CD4-positive, alpha-beta T cell treated with Interleukin-4 for 1 hour (primary cell): ENCODE measurements at regions not wholly inside any gene's neighbourhood (a gene's known extent, or its start where the extent isn't known, plus 50 kb on each side); places are given as distances from the start of the nearest gene placed in this dataset.
"Not testable (repeated sequence)": the region's sequence is repeated elsewhere in the genome, so short reads cannot be mapped to it uniquely, and the experiment has no call there.

Experiments
- DNase-seq, 2 donors: peaks; one replicate each; pipeline ENCODE4 v3.0.0-alpha.2; 2020 to 2022

- DNase-seq, result not testable (repeated sequence)
These were observed 494.1 kb downstream of the TMEM135 start for GRCh38 chr11:87531835-87532234.

- no peak for DNase-seq
These were observed 491.8 kb downstream of the TMEM135 start for GRCh38 chr11:87529486-87529885.

GRCh38 chr11:87528752-87529151 lies 491.0 kb downstream of the TMEM135 start:
- DNase-seq, result no peak

GRCh38 chr11:87523276-87523675 lies 485.5 kb downstream of the TMEM135 start:
- no peak for DNase-seq

GRCh38 chr11:87518266-87518665 lies 480.5 kb downstream of the TMEM135 start:
- DNase-seq, result no peak

- DNase-seq, result no peak
These were observed 479.6 kb downstream of the TMEM135 start for GRCh38 chr11:87517351-87517750.

GRCh38 chr11:87507722-87508121 lies 470.0 kb downstream of the TMEM135 start:
- DNase-seq, result not testable (repeated sequence)

- not testable (repeated sequence) for DNase-seq
These were observed 469.2 kb downstream of the TMEM135 start for GRCh38 chr11:87506946-87507345.

GRCh38 chr11:87501388-87501787 lies 463.7 kb downstream of the TMEM135 start:
- DNase-seq, result no peak

- not testable (repeated sequence) for DNase-seq
These were observed 457.2 kb downstream of the TMEM135 start for GRCh38 chr11:87494936-87495335.

- not testable (repeated sequence) for DNase-seq
These were observed 456.3 kb downstream of the TMEM135 start for GRCh38 chr11:87494026-87494425.

GRCh38 chr11:87493516-87493915 lies 455.8 kb downstream of the TMEM135 start:
- DNase-seq, result no peak

- no peak for DNase-seq
These were observed 453.6 kb downstream of the TMEM135 start for GRCh38 chr11:87491381-87491780.

- no peak for DNase-seq
These were observed 452.9 kb downstream of the TMEM135 start for GRCh38 chr11:87490671-87491070.

GRCh38 chr11:87484566-87484965 lies 446.8 kb downstream of the TMEM135 start:
- no peak for DNase-seq

GRCh38 chr11:87477321-87477720 lies 439.6 kb downstream of the TMEM135 start:
- no peak for DNase-seq

GRCh38 chr11:87473174-87473573 lies 435.4 kb downstream of the TMEM135 start:
- DNase-seq, result no peak

GRCh38 chr11:87466223-87466622 lies 428.5 kb downstream of the TMEM135 start:
- no peak for DNase-seq

- no peak for DNase-seq
These were observed 428.0 kb downstream of the TMEM135 start for GRCh38 chr11:87465716-87466115.

GRCh38 chr11:87463486-87464102 lies 425.9 kb downstream of the TMEM135 start:
- no peak for DNase-seq

- no peak for DNase-seq
These were observed 424.4 kb downstream of the TMEM135 start for GRCh38 chr11:87462171-87462570.

GRCh38 chr11:87460842-87461637 lies 423.3 kb downstream of the TMEM135 start:
- DNase-seq, result no peak

GRCh38 chr11:87460279-87460678 lies 422.5 kb downstream of the TMEM135 start:
- DNase-seq, result no peak

- no peak for DNase-seq
These were observed 421.6 kb downstream of the TMEM135 start for GRCh38 chr11:87459351-87459750.
